ENCODE measurements at regions not wholly inside any gene's neighbourhood (a gene's known extent, or its start where the extent isn't known, plus 50 kb on each side); places are given as distances from the start of the nearest gene placed in this dataset.

- ATAC-seq (ENCODE audit: insufficient number of reproducible peaks, low FRiP score, low read depth), result no peak
These were observed 267.1 kb downstream of the TSN start for GRCh38 chr2:122022531-122022930.

GRCh38 chr2:122023059-122023864 is 267.8 kb downstream of the TSN start:
- ATAC-seq (ENCODE audit: insufficient number of reproducible peaks, low FRiP score, low read depth) (no peak), DNase-seq (ENCODE audit: low spot score) (no peak)
- Histone ChIP-seq H3K36me3 (no peaks in the 10 kb centered on the region), H3K27ac (no peak overlapping the region), H3K4me3 (no peak overlapping the region), H3K27me3 (replicated peaks; ENCODE audit: insufficient read depth) (no peaks in the 10 kb centered on the region), H3K9me3 (no peaks in the 10 kb centered on the region), H3K4me1 (ENCODE audit: control insufficient read depth in 1 of 2, low read depth in 2 of 2) (no peaks in the 10 kb centered on the region)
- no peak for TF ChIP-seq CTCF (IDR thresholded peaks at IDR 0.05)

More at GRCh38 chr2:122022531-122022930, 267.1 kb downstream of the TSN start:
- Histone ChIP-seq H3K9me3 (no peaks in the 10 kb centered on the region), H3K4me1 (ENCODE audit: control insufficient read depth in 1 of 2, low read depth in 2 of 2) (no peaks in the 10 kb centered on the region), H3K4me3 (no peak overlapping the region), H3K36me3 (no peaks in the 10 kb centered on the region), H3K27me3 (replicated peaks; ENCODE audit: insufficient read depth) (no peaks in the 10 kb centered on the region), H3K27ac (no peak overlapping the region)
- TF ChIP-seq CTCF (IDR thresholded peaks at IDR 0.05), result no peak
- no peak for DNase-seq (ENCODE audit: low spot score)

GRCh38 chr2:122027510-122028217 is 272.2 kb downstream of the TSN start:
- ATAC-seq (ENCODE audit: insufficient number of reproducible peaks, low FRiP score, low read depth) (no peak), DNase-seq (ENCODE audit: low spot score) (no peak)
- no peak for TF ChIP-seq CTCF (IDR thresholded peaks at IDR 0.05)
- no peak overlapping the region for H3K27ac ChIP-seq
- no peaks in the 10 kb centered on the region for H3K4me1 ChIP-seq (ENCODE audit: control insufficient read depth in 1 of 2, low read depth in 2 of 2)
- no peaks in the 10 kb centered on the region for H3K9me3 ChIP-seq
- no peaks in the 10 kb centered on the region for H3K27me3 ChIP-seq (replicated peaks; ENCODE audit: insufficient read depth)
- H3K4me3 ChIP-seq, result no peak overlapping the region
- H3K36me3 ChIP-seq, result no peaks in the 10 kb centered on the region

- Histone ChIP-seq H3K4me1 (ENCODE audit: control insufficient read depth in 1 of 2, low read depth in 2 of 2) (no peaks in the 10 kb centered on the region), H3K36me3 (no peaks in the 10 kb centered on the region), H3K4me3 (no peak overlapping the region), H3K27ac (no peak overlapping the region), H3K9me3 (no peaks in the 10 kb centered on the region), H3K27me3 (replicated peaks; ENCODE audit: insufficient read depth) (no peaks in the 10 kb centered on the region)
- TF ChIP-seq CTCF (IDR thresholded peaks at IDR 0.05), result no peak
- ATAC-seq (ENCODE audit: insufficient number of reproducible peaks, low FRiP score, low read depth) (no peak), DNase-seq (ENCODE audit: low spot score) (no peak)
These were observed 273.1 kb downstream of the TSN start for GRCh38 chr2:122028371-122029100.

- ATAC-seq (ENCODE audit: insufficient number of reproducible peaks, low FRiP score, low read depth) (no peak), DNase-seq (ENCODE audit: low spot score) (no peak)
- H3K4me1 ChIP-seq (ENCODE audit: control insufficient read depth in 1 of 2, low read depth in 2 of 2), result no peaks in the 10 kb centered on the region
- TF ChIP-seq CTCF (IDR thresholded peaks at IDR 0.05), result no peak
- H3K27me3 ChIP-seq (replicated peaks; ENCODE audit: insufficient read depth), result no peaks in the 10 kb centered on the region
- H3K27ac ChIP-seq, result no peak overlapping the region
- no peaks in the 10 kb centered on the region for H3K9me3 ChIP-seq
- H3K4me3 ChIP-seq, result no peak overlapping the region
- H3K36me3 ChIP-seq, result no peaks in the 10 kb centered on the region
These were observed 274.0 kb downstream of the TSN start for GRCh38 chr2:122029456-122029855.
